Central memory CD4-positive, alpha-beta T cell (primary cell): ENCODE measurements at regions not wholly inside any gene's neighbourhood (a gene's known extent, or its start where the extent isn't known, plus 50 kb on each side); places are given as distances from the start of the nearest gene placed in this dataset.
A peak's percentile ranks its signal among the peaks of the same experiment; 100 is the strongest.

Source experiments
- DNase-seq: peaks from one replicate; pipeline ENCODE4 v3.0.0; 2022

DNA sequence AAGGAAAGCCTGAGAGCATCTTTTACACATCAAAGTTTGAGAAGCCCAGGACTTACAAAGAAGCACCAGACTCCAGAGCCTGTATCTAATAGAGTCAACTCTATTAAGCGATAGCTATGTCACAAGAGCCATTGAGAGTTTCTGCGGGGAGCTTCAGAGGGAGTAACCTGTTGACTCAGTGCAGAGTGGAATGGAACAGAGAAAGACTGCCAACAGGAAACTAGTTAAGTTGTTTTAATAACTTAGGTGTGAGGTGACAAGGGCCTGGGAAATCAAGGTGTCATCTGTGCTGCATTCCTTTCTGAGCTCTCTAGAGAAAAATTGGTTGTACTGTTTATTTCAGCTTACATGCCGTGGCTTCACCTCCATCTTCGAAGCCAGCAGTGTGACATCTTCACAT is 513.8 kb upstream of the POU3F3 start:
- DNase-seq, result no peak

- DNase-seq, result no peak
Measured at GRCh38 chr2:104340879-104341828, 512.8 kb upstream of the POU3F3 start.

DNA sequence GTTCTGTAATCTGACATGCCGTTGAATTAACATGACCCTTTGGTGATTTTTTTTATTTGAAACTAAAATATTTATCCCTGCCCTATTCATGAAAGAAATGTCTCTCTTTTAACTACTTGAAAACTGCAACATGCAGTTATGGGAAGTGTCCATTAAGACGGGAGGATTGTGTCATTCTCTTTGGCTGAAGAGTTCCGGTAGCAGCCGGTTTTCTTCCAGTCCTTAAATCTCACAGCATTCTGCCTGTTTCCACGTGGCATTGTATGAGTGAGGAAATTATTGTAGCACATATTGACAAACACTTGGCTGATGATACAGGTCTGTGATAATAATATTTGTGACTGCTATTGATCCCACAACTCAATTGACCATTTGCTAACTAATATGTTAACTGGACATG is 509.6 kb upstream of the POU3F3 start:
- DNase-seq, result no peak

DNA sequence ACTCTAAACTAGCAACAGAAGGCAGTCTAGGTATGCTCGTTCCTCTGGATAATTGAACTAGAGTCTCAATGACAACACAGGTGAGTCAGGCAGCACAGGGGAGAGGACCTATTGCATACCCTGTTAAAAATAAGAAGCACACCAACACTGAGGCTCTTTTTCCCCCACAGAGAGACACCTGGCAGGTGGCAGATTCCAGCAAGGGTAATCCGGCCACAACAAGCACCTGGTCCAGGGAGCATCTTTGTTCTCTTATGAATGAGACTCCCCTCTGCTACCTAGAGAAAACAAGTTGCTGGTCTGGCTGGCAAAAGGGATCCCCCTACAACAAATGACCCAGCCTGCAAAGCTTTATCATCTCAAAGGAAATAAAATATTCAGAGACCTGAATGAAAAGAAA is 508.9 kb upstream of the POU3F3 start:
- DNase-seq, result no peak

DNA sequence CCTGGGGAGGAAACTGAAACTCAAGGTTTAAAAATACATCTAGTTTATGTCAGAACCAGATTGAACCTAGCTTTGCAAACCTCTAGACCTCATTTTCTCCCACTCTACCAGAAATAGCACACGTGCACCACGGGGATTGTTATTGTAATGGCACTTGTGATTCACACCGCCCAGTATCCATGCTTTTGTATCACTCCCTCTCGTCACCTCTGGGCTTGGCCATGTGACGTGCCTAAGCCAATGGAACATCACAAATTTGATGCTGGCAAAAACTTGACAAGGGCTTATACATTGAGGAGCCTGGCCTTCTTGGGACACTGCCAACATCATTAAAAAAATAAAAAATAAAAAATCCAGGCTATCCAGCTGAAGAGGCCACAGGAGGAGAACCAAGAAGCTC is 495.8 kb upstream of the POU3F3 start:
- DNase-seq, result no peak

DNA sequence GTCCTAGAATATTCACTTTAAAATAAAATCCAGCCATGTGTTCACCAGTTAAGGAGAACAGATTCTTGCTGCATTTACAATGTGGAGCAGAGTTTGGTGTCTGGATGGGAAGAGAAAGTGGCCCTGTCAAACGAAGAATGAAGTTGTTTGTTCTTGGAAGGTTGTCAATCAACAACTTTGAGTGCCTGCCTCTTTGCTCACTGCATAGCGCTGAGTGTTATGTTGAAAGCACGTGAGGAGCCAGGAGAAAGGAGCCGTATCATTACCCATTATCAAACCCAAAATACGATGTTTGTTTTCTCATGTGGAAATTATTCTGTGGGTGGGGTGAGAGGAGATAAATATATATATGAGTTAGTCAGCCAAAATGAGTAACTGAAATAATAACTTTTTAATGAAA is 492.5 kb upstream of the POU3F3 start:
- no peak for DNase-seq

DNA sequence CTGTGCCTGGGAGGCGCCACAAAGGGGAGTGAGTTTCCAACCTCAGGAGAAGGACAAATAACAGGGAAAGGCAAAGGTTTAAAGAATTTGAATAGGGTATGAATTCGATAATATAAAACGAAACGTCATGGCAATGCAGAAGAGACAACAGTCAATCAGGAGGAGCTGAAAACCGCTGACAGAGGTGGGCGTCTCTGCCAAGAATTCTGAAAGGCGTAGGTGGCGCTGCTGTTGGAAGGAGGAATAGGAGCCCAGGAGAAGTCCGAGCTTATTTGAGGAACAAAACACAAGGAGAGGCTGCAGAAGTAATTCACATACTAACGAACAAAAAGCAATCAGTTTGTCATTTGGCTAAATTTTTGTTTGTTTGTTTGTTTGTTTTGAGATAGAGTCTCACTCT is 485.8 kb upstream of the POU3F3 start:
- no peak for DNase-seq

DNA sequence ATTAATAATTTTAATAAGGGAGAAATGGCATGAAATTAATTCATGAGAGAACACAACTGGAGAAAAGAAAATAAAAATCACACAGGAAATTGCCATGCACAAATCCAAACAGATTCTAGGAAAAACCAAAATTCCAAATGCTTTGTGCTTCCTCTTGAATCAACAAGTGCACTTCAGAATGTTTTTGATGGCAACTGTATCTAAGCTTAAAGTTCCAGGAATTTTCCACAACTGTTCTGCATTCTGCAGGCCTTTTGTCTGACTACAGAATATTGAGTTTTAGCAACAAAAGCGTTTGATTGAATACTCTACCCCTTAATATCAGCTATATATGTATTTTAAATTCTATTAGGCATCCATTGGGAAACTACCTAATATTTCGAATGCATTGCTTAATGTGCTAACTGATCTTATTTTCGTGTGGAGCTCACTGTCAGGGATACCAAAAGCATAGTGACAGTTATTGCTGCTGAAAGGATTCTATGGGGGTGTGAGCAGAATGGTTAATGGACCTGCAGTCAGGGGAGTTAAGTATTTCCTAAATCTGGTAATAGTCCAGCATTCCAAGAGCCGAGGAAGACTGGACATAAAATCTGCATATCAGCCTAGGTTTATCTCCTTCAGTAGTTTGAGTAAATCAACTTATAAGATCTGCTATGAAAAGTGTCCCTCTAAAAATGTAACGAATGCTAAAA is 482.7 kb upstream of the POU3F3 start:
- DNase-seq, result no peak

DNA sequence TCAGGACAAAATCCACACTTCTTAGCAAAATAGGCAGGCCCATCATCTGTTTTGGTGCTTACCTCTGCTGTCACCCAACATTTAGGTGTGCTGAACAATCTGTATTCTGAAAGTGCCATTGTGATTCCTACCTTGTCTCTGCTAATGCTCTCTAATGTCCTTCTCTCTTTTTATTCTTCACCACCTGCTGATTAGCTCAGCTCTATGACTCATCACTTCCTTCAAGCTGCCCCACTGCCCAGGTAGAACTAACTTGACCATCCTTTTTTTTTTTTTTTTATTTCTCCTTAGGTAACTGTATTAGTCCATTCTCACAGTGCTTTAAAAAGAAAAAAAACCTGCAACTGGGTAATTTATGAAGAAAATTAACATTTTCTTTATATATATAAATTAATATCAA is 478.7 kb upstream of the POU3F3 start:
- no peak for DNase-seq

GRCh38 chr2:104378853-104379374 is 475.0 kb upstream of the POU3F3 start:
- peak; percentile 32 for DNase-seq

DNA sequence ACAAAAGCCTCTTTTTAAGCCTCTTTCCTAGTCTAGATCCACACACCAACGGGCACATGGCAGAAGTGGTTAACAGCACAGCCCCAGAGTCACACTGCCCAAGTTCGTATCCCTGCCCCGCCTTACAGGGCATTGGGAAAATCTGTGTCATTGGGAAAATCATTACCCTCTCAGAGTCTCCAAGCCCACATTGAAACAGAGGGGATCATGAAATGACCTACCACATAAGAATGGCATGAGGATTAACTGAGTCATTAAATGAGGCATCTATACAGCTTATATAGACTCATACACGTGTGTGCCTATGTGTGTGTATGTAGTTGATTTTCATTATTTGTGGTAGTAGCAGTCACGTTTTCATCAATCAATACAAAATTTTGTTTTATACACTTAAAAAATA is 469.0 kb upstream of the POU3F3 start:
- DNase-seq, result no peak

GRCh38 chr2:104385743-104386142 is 468.2 kb upstream of the POU3F3 start:
- DNase-seq, result no peak

DNA sequence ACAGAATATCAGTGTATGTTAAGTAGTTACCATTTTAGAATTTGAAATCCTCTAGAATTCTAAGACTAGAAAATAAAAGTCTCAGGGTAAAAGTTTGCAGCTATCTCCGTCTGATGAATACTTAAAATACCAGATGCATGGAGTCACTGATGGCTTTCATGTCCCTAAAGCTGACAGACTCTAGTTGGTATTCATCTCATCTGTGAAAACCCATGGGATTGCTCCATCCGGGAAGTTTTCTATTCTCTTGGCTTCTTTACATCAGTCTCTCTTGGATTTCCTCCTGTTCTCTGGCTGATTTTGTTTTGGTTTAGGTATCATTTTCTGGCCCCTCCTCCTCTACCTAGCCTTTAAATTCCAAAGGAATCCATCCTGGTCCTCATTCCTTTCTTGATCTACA is 465.6 kb upstream of the POU3F3 start:
- no peak for DNase-seq

- no peak for DNase-seq
Measured at GRCh38 chr2:104402825-104403224, 451.1 kb upstream of the POU3F3 start.

- no peak for DNase-seq
Measured at GRCh38 chr2:104404526-104404925, 449.4 kb upstream of the POU3F3 start.

DNA sequence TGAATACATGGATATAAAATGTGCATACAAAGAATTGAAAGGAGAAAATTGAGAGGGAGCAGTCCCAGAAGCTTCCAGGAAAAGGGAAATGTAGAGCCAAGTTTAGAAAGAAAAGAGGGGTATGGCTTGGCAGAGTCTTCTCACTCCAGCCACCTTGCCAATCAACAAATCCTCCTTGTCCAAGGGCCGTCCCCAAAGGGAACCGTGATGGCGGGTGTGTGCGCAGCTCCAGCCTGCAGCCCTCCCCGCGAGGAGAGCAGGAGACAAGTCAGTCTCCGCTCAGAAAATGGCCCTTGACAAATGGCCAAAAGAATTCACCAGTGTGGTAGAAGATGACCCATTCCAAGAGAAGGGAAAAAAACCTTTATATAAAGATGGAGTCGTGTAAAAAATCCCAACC is 448.3 kb upstream of the POU3F3 start:
- no peak for DNase-seq

DNA sequence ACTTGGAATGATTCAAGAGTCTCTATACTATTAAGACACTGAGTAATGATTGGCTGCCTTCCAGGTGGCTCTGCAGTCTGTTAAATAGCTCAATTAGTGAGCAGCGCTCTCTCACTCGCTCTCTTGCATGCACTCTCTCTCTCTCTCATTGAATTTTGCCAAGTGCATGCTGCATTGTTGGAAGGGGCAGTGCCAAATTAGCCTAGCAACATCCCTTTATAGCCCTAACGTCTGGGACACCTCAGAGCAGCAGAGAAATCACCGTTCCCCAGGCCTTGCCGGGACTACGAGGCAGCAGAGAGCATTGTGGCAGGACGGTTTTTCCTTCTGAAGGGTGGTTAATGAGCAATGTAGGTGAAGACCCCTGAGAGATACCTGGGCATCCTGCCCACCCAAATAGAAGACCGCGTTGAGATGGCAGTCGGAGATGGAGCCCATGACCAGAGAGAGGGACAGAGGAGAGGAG is 447.6 kb upstream of the POU3F3 start:
- no peak for DNase-seq

GRCh38 chr2:104407641-104408040 is 446.3 kb upstream of the POU3F3 start:
- DNase-seq, result no peak

DNA sequence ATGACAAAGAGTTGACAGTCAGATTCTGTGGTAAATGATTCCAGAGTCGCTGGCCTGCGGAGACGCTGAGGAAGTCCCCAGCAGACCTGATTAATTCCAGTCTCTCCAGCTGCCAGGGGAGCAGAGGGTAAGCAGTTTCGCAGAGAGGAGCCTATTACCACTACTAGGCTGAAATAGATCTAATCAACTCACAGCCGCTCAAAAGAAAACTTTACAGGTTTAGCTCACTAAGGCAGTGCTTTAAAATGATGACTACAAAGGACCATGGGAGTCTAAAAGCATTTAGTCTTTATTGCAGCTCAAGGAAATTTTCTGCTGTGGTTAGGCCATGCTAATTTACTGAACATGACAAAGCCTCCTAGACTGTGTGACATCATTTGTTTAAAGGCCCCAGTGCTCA is 445.6 kb upstream of the POU3F3 start:
- no peak for DNase-seq

GRCh38 chr2:104410136-104410535 is 443.8 kb upstream of the POU3F3 start:
- no peak for DNase-seq

DNA sequence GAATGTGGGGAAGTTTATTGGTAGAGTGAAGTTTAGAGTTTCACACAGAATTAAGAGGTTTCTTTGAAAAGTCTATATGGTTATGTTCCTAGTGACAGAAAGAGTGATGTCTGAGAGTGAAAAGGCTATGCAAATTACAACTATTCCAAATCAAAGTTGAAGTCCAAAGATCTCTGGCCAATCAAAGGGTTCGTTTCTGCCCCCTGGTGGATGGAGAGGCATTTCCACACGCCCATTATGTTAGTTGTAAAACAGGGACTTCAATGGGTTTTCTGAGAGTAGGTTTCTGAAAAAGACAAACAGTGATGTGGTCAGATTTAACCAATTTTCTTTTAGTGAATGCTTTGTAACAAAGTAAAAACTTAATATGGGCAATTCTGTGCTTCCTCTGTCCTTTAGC is 441.5 kb upstream of the POU3F3 start:
- no peak for DNase-seq

GRCh38 chr2:104413890-104414289 is 440.0 kb upstream of the POU3F3 start:
- no peak for DNase-seq

GRCh38 chr2:104415284-104415683 is 438.6 kb upstream of the POU3F3 start:
- no peak for DNase-seq
